HG03521 (cell line): ENCODE measurements at regions not wholly inside any gene's neighbourhood (a gene's known extent, or its start where the extent isn't known, plus 50 kb on each side); places are given as distances from the start of the nearest gene placed in this dataset.
A peak's percentile ranks its signal among the peaks of the same experiment; 100 is the strongest.
"Not testable (repeated sequence)": the region's sequence is repeated elsewhere in the genome, so short reads cannot be mapped to it uniquely, and the experiment has no call there.

Experiments used
- ATAC-seq: cut with Tn5 transposase; IDR thresholded peaks from one replicate; pipeline ENCODE4 v1.9.1; 2021; ENCODE audit warnings: mild to moderate bottlenecking, moderate library complexity; ENCODE audit not compliant: unreplicated experiment

GRCh38 chr5:68689010-68689409, 404.8 kb upstream of the SLC30A5 start:
- ATAC-seq = no peak

- not testable (repeated sequence) for ATAC-seq
Observed at GRCh38 chr5:68691874-68692273, 401.9 kb upstream of the SLC30A5 start.

- ATAC-seq = no peak
Observed at GRCh38 chr5:68698025-68698940, 395.5 kb upstream of the SLC30A5 start.

- ATAC-seq = no peak
Observed at GRCh38 chr5:68699966-68700365, 393.8 kb upstream of the SLC30A5 start.

- ATAC-seq = no peak
Observed at GRCh38 chr5:68707575-68707974, 386.2 kb upstream of the SLC30A5 start.

- ATAC-seq = no peak
Observed at GRCh38 chr5:68708156-68708841, 385.5 kb upstream of the SLC30A5 start.

- ATAC-seq = no peak
Observed at GRCh38 chr5:68708842-68709170, 385.0 kb upstream of the SLC30A5 start.

- no peak for ATAC-seq
Observed at GRCh38 chr5:68709239-68709638, 384.6 kb upstream of the SLC30A5 start.

- ATAC-seq = no peak
Observed at GRCh38 chr5:68710514-68710913, 383.3 kb upstream of the SLC30A5 start.

- peak; percentile 96 for ATAC-seq
Observed at GRCh38 chr5:68711293-68712200, 382.3 kb upstream of the SLC30A5 start.

- ATAC-seq = no peak
Observed at GRCh38 chr5:68714810-68715209, 379.0 kb upstream of the SLC30A5 start.

GRCh38 chr5:68720884-68721610, 372.8 kb upstream of the SLC30A5 start:
- no peak for ATAC-seq

GRCh38 chr5:68722357-68722756, 371.5 kb upstream of the SLC30A5 start:
- ATAC-seq = no peak

GRCh38 chr5:68725905-68726683, 367.7 kb upstream of the SLC30A5 start:
- no peak for ATAC-seq

GRCh38 chr5:68727931-68728330, 365.9 kb upstream of the SLC30A5 start:
- ATAC-seq = no peak

GRCh38 chr5:68729678-68730077, 364.1 kb upstream of the SLC30A5 start:
- no peak for ATAC-seq

GRCh38 chr5:68730220-68730978, 363.4 kb upstream of the SLC30A5 start:
- ATAC-seq = no peak

GRCh38 chr5:68730979-68731654, 362.7 kb upstream of the SLC30A5 start:
- ATAC-seq = no peak

GRCh38 chr5:68732251-68732650, 361.6 kb upstream of the SLC30A5 start:
- ATAC-seq = no peak
